ENCODE measurements at regions not wholly inside any gene's neighbourhood (a gene's known extent, or its start where the extent isn't known, plus 50 kb on each side); places are given as distances from the start of the nearest gene placed in this dataset.

DNA sequence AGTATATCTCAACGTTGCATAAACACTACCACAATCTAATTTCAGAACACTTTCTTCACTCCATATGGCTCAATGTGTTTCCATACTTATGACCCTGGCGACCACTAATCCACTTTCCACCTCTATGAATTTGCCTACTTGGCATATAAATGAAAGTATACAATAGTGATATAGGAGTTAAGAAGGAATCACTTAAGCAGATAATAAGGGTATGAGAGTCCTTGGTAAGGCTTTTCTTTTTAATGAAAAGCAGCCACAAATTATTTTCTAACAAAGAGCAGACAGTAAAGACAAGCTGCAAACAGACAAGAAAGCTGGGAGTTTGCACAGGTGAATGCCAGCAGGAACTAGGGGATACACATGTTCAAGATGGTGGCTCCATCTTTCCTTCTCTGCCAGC, 615.1 kb upstream of the NUDT12 start:
- TF ChIP-seq, protein P1, sequence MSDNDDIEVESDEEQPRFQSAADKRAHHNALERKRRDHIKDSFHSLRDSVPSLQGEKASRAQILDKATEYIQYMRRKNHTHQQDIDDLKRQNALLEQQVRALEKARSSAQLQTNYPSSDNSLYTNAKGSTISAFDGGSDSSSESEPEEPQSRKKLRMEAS (IDR thresholded peaks at IDR 0.05; ENCODE audit: low read depth) = no peak
- TF ChIP-seq, protein P2, sequence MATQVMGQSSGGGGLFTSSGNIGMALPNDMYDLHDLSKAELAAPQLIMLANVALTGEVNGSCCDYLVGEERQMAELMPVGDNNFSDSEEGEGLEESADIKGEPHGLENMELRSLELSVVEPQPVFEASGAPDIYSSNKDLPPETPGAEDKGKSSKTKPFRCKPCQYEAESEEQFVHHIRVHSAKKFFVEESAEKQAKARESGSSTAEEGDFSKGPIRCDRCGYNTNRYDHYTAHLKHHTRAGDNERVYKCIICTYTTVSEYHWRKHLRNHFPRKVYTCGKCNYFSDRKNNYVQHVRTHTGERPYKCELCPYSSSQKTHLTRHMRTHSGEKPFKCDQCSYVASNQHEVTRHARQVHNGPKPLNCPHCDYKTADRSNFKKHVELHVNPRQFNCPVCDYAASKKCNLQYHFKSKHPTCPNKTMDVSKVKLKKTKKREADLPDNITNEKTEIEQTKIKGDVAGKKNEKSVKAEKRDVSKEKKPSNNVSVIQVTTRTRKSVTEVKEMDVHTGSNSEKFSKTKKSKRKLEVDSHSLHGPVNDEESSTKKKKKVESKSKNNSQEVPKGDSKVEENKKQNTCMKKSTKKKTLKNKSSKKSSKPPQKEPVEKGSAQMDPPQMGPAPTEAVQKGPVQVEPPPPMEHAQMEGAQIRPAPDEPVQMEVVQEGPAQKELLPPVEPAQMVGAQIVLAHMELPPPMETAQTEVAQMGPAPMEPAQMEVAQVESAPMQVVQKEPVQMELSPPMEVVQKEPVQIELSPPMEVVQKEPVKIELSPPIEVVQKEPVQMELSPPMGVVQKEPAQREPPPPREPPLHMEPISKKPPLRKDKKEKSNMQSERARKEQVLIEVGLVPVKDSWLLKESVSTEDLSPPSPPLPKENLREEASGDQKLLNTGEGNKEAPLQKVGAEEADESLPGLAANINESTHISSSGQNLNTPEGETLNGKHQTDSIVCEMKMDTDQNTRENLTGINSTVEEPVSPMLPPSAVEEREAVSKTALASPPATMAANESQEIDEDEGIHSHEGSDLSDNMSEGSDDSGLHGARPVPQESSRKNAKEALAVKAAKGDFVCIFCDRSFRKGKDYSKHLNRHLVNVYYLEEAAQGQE (IDR thresholded peaks at IDR 0.05; ENCODE audit: low read depth, low read length) = no peak
- TF ChIP-seq CHD2 (IDR thresholded peaks at IDR 0.05; ENCODE audit: low read length, partially characterized antibody) (no peak), RAD21 (IDR thresholded peaks at IDR 0.05; ENCODE audit: low read length) (no peak)
